Gastroesophageal sphincter (tissue), 4 donors: ENCODE measurements at regions not wholly inside any gene's neighbourhood (a gene's known extent, or its start where the extent isn't known, plus 50 kb on each side); places are given as distances from the start of the nearest gene placed in this dataset.

Experiments used
- ATAC-seq: fragments of 150-250 bp; one replicate; pipeline ENCODE4 v1.9.1; 2016; ENCODE audit warnings: mild to moderate bottlenecking, moderate library complexity
- H3K27ac ChIP-seq, 4 donors: fragments of 200-600 bp; sonication (generic) in 3 of 4; 1 replicate in 3 of 4; 2 replicates in 1 of 4; pipeline ENCODE4 v1.5.1; 2016 to 2019
- H3K27me3 ChIP-seq: fragments of 200-600 bp; sonication (generic); one replicate; pipeline ENCODE4 v1.5.1; 2019
- H3K36me3 ChIP-seq, 2 donors: fragments of 200-600 bp; sonication (generic); one replicate each; pipeline ENCODE4 v1.5.1; 2019; ENCODE audit warnings: control low read depth in 1 of 2
- H3K4me1 ChIP-seq, 3 donors: fragments of 200-600 bp; sonication (generic); 1 replicate in 2 of 3; 2 replicates in 1 of 3; pipeline ENCODE4 v1.5.1; 2016 to 2019; ENCODE audit warnings: control low read depth in 2 of 3
- H3K4me3 ChIP-seq, 2 donors: fragments of 200-600 bp; sonication (generic); one replicate each; pipeline ENCODE4 v1.5.1; 2019; ENCODE audit warnings: mild to moderate bottlenecking in 1 of 2, moderate library complexity in 1 of 2
- H3K9me3 ChIP-seq, 3 donors: fragments of 200-600 bp; sonication (generic); one replicate each; pipeline ENCODE4 v1.5.1; 2017 to 2019; ENCODE audit warnings: control low read depth in 2 of 3
- EP300 ChIP-seq: sonication (generic); formaldehyde crosslinking; IDR thresholded peaks from one replicate; pipeline ENCODE4 v1.6.1; 2017; ENCODE audit warnings: antibody characterized with exemption, mild to moderate bottlenecking
- POLR2A ChIP-seq, 2 donors: fragments of 450-650 bp; IDR thresholded peaks; one replicate each; pipeline ENCODE4 v1.6.1; 2017; ENCODE audit warnings: antibody characterized with exemption in 2 of 2, mild to moderate bottlenecking in 2 of 2, moderate library complexity in 1 of 2
- POLR2AphosphoS5 ChIP-seq: sonication (generic); formaldehyde crosslinking; IDR thresholded peaks from one replicate; pipeline ENCODE4 v1.6.1; 2017; ENCODE audit warnings: antibody characterized with exemption
- WGBS, 2 donors: methylation state at CpG; one replicate each; pipeline ENCODE4 v1.1.5; 2018; ENCODE audit warnings: low coverage in 1 of 2; 5-methylcytosine and 5-hydroxymethylcytosine counted together
- TF ChIP-seq, protein P1 (sequence below), 4 experiments: fragments of 200-600 bp in 2 of 4; fragments of 450-650 bp in 2 of 4; sonication (generic) in 1 of 4; IDR thresholded peaks; one replicate each; pipeline ENCODE4 v1.5.1; 2017 to 2019; ENCODE audit warnings: antibody characterized with exemption in 4 of 4, mild to moderate bottlenecking in 2 of 4, moderate library complexity in 2 of 4

DNA sequence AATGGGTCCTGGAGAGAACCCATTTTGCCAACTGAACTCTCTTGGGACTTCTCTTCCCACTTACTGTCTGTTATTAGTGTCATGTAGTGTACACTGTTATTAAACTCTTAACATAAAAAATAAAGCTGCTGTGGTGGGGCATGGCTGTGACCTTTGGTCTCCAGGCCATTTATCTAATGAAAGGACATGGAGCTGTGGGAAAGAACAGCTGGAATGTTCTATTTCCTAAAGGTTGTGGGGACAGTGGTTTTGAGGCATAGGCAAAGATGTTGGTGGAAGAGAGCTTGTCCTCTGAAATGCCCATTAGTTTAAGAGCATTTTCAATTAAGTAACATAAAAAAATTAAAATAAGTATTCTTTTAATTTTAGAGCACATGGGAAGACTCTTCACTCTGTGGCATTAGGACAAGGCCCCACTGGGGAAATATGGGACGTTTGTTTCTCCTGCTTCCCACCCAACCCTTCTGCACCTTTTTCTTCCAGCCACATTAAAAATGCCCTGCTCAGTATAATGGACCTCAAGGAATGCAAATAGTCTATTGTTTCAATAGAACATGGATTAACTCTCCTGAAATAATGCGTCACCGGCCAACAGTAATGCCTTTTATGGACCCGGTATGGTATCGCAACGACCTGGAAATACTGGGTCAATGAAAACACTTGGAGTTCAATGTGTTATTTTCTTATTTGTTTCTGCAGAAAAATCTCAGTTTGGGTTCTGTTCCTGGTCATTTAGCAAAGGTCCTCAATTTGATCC, 149.6 kb downstream of the BUB3 start:
- WGBS, 2 donors: 89 to 94% methylated on average over 6 of the region's 6 CpGs
- Histone ChIP-seq H3K27ac (no peak overlapping the region), H3K36me3 (no peaks in the 10 kb centered on the region), H3K4me1 (peaks cover 0 to 7% (median 0%) of the 10 kb centered on the region in 3 donors), H3K27me3 (no peaks in the 10 kb centered on the region), H3K9me3 (no peaks in the 10 kb centered on the region), H3K4me3 (no peak overlapping the region)
- ATAC-seq: no peak
- TF ChIP-seq, protein P1, sequence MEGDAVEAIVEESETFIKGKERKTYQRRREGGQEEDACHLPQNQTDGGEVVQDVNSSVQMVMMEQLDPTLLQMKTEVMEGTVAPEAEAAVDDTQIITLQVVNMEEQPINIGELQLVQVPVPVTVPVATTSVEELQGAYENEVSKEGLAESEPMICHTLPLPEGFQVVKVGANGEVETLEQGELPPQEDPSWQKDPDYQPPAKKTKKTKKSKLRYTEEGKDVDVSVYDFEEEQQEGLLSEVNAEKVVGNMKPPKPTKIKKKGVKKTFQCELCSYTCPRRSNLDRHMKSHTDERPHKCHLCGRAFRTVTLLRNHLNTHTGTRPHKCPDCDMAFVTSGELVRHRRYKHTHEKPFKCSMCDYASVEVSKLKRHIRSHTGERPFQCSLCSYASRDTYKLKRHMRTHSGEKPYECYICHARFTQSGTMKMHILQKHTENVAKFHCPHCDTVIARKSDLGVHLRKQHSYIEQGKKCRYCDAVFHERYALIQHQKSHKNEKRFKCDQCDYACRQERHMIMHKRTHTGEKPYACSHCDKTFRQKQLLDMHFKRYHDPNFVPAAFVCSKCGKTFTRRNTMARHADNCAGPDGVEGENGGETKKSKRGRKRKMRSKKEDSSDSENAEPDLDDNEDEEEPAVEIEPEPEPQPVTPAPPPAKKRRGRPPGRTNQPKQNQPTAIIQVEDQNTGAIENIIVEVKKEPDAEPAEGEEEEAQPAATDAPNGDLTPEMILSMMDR (IDR thresholded peaks at IDR 0.05): no peak
- TF ChIP-seq POLR2A (IDR thresholded peaks at IDR 0.05): no peak
- no peak for TF ChIP-seq POLR2AphosphoS5
- TF ChIP-seq EP300: no peak

DNA sequence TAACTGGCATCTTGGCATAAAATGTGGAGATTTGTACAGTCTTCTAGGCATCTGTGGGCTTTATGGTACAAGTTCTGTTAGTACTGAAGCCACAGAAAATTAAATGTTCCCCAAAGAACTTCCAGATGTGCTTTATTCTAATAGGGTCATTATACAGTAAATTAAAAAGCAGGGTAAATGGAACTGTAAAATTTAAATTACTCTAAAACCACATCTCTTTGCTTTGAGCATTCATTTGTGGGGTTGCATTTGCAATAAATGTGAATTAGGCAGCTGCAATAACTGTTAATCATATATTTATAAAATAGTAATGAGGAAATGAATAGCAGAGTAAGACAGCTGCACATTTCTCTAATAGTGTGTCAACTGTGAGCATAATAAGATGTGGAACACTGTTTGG, 151.5 kb downstream of the BUB3 start:
- Histone ChIP-seq H3K36me3 (no peaks in the 10 kb centered on the region), H3K4me3 (no peak overlapping the region), H3K4me1 (peaks cover 0 to 7% (median 0%) of the 10 kb centered on the region in 3 donors), H3K27me3 (no peaks in the 10 kb centered on the region), H3K9me3 (no peaks in the 10 kb centered on the region), H3K27ac (no peak overlapping the region)
- no peak for ATAC-seq
- TF ChIP-seq POLR2A (IDR thresholded peaks at IDR 0.05): no peak
- no peak for TF ChIP-seq EP300
- TF ChIP-seq, protein P1 (IDR thresholded peaks at IDR 0.05): no peak
- no peak for TF ChIP-seq POLR2AphosphoS5

DNA sequence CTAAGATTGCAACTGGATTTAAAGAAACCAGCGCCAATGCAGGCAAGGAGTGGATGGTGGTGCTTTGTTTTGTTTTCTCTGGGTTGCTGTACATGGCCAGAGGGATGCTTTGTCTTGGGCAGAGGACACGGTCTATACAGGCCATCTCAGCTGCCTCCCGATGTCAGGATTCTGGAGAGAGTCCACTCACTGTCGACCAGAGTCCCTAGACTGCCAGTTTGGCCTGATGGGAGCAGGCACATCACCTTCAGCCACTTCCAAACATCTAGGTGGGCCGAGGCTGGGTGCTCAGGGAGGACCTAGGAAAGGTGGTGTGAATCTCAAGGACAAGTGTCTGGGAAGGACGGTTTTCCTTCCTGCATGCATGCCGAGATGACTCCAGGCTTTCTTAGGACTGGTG, 152.1 kb downstream of the BUB3 start:
- ATAC-seq: no peak

DNA sequence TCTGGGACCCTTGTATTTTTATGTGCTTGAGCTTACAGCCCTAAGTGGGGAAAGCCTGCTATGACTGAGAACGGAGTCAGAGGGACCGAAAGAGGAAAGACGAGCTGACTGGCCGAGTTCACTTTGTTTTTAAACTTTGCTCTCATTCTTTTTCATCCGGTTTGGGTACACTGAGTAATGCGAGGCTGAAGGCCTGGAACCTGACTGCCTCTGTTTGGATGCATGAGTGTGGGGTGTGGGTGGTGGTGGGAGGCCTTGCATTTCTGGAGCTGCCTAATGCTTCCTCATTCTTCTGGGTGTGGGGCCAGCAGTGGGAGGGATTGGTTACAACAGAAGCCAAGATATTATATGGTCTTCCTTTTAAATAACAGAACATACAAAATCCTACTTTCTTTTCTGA, 155.5 kb downstream of the BUB3 start:
- Histone ChIP-seq H3K27me3 (no peaks in the 10 kb centered on the region), H3K27ac (no peak overlapping the region), H3K4me3 (no peak overlapping the region), H3K9me3 (no peaks in the 10 kb centered on the region), H3K4me1 (no peaks in the 10 kb centered on the region), H3K36me3 (no peaks in the 10 kb centered on the region)
- ATAC-seq: no peak
- TF ChIP-seq POLR2A (IDR thresholded peaks at IDR 0.05) (no peak), POLR2AphosphoS5 (no peak), EP300 (no peak)
- TF ChIP-seq, protein P1 (IDR thresholded peaks at IDR 0.05): no peak
- 37 to 72% methylated on average over 6 of the region's 6 CpGs for WGBS, 2 donors

More for the DNA sequence above, 152.1 kb downstream of the BUB3 start:
- WGBS, 2 donors: 83 to 92% methylated on average over 2 to 3 of the region's 7 CpGs
- peaks cover 0 to 2% (median 0%) of the 10 kb centered on the region in 3 donors for H3K4me1 ChIP-seq
- no peak overlapping the region for H3K27ac ChIP-seq
- no peaks in the 10 kb centered on the region for H3K9me3 ChIP-seq
- no peaks in the 10 kb centered on the region for H3K27me3 ChIP-seq
- H3K4me3 ChIP-seq: no peak overlapping the region
- no peaks in the 10 kb centered on the region for H3K36me3 ChIP-seq
- no peak for TF ChIP-seq EP300
- TF ChIP-seq POLR2AphosphoS5: no peak
- TF ChIP-seq, protein P1 (IDR thresholded peaks at IDR 0.05): no peak
- no peak for TF ChIP-seq POLR2A (IDR thresholded peaks at IDR 0.05)

DNA sequence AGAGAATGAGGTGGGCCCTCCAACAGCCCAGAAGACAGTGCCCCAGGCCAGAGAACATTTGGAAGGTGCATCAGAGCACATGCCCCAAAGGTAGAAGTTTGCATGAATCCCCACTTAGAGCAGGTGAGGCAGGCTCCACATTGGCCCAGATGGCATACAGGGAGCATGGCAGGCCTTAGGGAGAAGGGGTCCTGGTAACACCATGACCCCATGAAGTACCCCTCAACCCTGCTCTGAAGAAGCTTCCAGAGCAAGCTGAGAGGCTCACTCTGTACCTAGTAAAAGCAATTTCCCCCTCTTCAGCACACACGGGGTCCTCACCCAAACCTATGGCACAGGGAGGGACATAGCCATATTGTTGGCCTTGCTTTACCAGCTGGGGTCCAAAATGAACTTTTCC, 162.6 kb downstream of the BUB3 start:
- Histone ChIP-seq H3K36me3 (no peaks in the 10 kb centered on the region), H3K27ac (no peak overlapping the region), H3K4me1 (peaks cover 0 to 10% (median 0%) of the 10 kb centered on the region in 3 donors), H3K27me3 (no peaks in the 10 kb centered on the region), H3K9me3 (no peaks in the 10 kb centered on the region), H3K4me3 (no peak overlapping the region)
- no peak for TF ChIP-seq POLR2A (IDR thresholded peaks at IDR 0.05)
- no peak for TF ChIP-seq POLR2AphosphoS5
- TF ChIP-seq, protein P1 (IDR thresholded peaks at IDR 0.05): no peak
- TF ChIP-seq EP300: no peak
- no peak for ATAC-seq
- 100% methylated on average over 1 of the region's 1 CpG; no CpG with 5 or more reads in 1 of the 2 donors for WGBS, 2 donors
